ENCODE measurements at regions not wholly inside any gene's neighbourhood (a gene's known extent, or its start where the extent isn't known, plus 50 kb on each side); places are given as distances from the start of the nearest gene placed in this dataset.

DNA sequence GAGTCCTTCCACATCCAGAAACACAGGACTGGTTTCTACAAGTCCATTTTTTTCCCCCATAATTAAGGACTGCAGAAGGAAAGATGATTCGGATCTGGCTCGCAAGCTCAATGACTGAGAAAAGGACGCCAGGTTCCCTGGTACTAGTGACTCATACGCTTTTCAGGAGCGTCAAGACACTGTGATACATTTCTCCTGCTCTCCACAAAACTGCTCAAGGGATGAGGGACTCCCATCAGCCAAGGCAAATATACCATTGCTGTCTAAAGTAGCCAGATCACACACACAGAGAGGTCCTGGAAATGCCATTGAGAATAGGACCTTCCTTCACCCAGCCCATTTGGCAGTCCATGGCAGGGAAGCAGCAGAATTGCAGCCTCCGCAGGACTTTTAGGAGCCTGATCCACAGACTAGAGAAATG is 253.6 kb upstream of the IRF2BP2 start:
- TF ChIP-seq CTCF (IDR thresholded peaks at IDR 0.05; ENCODE audit: insufficient read depth, low read depth, low read length) (no peak), EZH2 (IDR thresholded peaks at IDR 0.05; ENCODE audit: insufficient read depth, low read length) (no peak)

Measured in astrocyte (in vitro differentiated cells and primary cell).